ENCODE measurements at regions not wholly inside any gene's neighbourhood (a gene's known extent, or its start where the extent isn't known, plus 50 kb on each side); places are given as distances from the start of the nearest gene placed in this dataset.
"Not testable (repeated sequence)": the region's sequence is repeated elsewhere in the genome, so short reads cannot be mapped to it uniquely, and the experiment has no call there.

DNA sequence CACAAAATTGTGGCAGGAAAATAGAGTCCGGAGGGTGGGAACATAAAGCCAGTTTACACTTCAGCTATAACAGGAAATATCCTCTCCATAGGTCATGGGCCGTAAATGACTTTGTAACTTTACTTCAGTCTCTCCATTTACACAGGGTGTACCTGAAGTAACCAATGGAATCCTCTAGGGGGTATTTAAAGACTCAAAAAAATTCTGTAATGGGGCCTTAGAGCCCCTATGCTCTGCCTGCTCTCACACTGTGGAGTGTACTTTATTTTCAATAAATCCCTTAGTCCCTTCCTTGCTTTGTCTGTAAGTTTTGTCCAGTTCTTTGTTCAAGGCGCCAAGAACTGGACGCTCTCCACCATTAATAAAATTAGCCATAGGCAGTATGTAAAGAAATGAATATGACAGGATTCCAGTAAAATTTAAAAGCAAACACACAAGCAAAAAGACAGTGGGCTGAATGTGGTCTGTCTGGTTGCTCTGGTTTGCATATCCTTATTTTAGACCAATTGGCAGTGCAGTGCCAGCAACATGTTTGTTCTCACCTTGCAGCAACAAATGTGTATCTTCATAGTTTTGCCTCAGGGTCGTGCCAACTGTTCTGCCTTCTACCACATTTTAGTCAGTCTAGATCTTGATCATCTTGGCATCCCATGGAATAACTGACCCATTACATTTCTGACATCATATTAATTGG is 801.5 kb upstream of the SPRY2 start:
- no peak for DNase-seq (ENCODE audit: low spot score)

DNA sequence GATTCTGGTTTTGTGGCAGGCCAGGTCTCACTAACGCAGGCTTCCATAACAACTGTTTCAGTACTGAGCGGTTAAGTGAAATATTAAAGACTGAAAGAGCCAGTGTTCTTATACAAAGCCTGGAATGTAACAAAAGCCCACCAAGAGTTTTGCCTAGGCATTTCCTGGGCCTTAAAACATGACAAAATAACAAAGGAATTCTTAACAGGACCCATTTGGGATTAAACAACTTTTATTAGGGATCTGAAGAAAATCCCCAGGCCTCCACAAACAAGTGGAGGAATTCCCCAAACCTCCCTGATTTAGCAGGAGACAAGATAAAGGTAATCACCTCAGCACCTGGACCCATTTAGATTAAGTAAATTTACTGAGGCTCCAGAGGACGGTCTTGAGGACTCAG is 799.7 kb upstream of the SPRY2 start:
- DNase-seq (ENCODE audit: low spot score), result no peak

DNA sequence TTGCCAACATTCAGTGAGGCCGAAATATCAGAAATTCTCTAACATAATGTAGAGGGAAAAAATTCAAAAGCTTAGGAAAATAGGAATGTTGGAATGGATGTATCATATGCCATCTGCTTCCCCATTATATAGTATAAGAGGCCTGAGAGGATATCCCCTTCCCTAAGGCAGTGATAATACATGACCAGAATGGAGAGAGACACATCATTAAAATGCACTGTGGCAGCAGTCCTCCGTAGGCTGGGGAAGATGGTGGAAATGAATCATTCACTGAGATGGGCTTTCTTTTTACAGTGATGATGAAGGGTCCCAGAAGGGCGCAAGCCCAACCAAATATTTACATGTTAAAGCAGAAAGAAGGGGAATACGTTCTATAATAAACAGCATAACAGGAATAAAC is 799.1 kb upstream of the SPRY2 start:
- no peak for DNase-seq (ENCODE audit: low spot score)

DNA sequence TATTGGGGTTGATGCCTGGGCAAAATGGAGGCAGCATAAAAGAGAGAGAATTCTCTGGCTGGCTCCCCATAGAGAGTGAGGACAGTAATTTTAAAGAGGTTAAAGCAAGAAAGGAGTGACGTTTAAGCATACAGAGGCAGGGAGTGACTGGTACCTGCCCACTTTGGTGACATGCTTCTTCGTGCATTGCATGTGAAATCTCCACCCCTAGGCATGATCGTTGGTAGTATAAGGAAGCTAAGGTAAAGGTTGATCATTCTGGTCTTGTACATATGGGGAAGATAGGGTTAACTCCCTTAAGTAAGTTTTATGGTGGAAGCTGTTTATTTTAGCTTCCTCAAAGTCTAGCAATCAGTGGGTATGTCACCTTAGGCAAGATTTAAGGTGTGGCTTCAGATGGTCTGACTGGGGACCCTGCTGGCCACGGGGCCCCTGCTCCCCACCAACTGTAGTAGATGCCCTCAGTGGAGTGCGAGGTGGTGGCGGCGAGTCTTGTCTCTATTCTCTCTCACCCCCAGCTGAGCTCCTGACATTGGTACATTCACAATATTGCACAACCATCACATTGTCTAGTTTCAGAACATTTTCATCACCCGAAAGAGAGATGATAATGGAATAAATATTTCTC is 797.5 kb upstream of the SPRY2 start:
- no peak for DNase-seq (ENCODE audit: low spot score)

DNA sequence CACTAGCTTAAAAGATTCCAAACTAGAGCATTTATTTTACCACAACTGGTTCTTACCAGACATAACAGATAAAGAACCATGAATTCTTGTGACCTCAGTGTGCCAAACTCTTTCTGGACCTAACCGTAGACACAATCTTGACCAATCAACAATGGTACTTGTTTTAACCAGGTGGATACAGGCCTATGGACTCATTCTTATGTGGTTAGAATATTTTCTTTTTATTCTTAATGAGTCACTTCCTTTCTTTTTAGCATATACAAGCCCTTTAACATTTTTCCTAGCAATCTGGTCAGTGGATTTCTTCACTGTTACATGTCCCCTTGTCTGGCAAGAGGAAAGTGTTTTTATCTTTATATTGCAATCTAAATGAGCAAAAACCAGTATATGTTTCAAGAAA is 792.1 kb upstream of the SPRY2 start:
- no peak for DNase-seq (ENCODE audit: low spot score)

DNA sequence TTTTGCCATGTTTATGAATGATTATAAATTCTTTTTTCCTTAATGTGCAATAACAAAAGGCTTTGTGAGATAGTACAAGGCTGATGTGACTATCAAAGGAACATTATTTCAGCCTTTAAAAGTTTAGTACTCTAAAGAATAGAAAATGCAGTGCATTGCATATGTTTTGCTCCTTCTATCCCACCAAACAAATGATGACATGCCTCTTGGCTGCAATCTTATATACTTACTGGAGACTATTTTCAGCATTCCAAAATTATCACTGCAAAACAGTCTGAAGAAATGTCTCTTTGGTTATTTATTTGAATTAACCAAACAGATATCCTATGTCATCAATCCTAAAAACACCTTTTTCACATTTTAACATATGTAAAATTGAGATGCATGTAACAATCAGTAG is 776.5 kb upstream of the SPRY2 start:
- no peak for DNase-seq (ENCODE audit: low spot score)

DNA sequence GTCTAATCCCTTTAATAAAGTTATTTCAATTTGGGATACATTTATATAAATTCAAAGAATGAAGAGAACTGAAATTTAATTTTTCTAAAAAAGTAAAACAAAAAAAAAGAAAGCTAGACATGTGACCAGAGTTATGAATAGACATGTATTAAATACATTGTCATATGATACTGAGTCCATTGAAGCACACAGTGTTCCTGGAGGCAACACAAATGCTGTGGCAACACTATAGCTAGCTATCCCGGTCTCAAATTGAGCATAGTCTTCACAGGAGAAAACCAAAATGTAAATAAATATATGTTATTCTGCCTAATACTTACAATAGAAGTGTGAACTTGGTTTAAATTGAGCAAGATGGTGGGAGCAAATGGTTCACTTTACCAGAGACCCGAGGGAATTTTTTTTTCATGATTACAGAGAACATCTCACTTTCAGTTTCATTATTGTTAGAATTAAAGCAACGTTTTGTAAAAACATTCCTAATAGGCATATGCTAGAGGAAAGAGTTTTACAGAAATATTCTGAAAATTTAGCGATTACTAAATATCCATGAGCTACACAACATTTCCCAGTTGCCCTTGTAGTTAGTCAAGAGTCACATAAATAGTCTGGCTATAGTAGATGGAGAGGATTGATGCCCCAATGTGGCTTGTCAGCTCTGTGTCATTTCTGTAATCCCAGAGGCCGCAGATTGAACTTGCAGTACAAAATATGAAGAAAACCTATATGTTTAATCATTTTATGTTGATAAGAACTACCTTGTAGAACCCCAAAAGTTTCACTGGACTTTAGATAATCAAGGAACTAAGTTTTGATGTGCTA is 775.7 kb upstream of the SPRY2 start:
- no peak for DNase-seq (ENCODE audit: low spot score)

DNA sequence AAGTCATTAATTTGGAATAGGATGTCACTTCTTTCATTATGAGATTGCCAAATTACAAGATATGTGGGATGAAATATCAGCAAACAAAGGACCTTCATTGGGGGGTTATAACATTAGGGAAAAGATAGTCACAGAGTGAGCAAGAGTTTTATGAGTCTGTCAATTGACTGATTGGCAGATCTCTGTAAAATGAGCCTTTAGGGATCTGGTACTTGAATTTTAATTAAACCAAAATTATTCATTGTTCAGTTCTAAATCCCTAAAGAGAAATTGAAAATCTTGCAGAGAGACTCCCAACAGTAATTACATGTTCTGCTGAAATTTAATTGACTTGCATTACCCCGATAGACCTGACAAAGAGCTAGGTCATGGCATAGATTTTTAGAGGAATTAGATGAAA is 768.1 kb upstream of the SPRY2 start:
- no peak for DNase-seq (ENCODE audit: low spot score)

DNA sequence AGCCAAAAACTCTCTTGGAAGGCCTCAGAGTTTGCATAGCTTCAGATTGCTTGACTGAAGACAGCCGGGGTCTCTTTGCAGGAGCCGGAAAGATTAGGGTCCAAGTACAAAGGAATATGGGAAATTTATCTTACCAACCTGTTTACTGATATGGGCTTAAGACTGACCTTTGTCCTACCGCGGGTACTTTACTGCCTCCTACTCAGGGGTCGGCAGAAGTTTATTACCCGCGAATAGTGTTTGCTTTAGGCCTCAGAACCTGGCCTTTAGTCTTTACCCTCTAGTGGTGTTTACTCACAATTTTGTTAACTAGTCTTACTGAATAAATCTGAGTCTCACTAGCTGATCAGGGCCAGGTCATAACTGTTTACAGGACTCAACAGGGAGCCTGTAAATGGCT is 765.4 kb upstream of the SPRY2 start:
- DNase-seq (ENCODE audit: low spot score), result no peak

DNA sequence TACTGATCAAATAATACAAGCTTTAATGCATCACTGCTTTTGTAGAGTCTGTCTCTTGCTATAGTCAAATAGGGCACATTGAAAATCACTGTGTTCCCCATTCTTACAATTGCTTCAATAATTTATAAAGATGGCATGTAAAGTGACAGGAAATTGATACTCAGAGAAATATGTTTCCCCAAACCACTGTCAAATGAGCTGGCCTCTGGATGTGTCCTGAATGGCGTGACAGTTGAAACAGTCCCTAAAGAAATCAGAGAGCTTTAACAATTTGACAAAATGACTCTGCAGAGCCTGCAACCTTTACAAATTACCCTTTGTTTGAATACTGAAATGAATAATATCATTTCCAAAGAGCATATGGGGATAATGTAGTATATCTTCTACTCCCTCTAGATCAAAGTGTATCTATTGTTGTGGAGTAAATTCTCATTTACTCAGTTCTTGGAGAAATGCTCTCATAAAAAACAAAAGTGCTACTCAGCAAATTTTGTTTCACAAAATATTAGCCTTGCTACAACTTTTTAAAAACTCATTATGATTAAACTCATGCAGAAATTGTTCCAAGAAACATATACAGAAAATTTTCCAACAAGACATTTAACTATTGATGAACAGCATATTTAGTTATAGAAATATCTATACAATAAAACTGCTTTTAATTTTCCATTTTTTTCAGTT is 763.2 kb upstream of the SPRY2 start:
- no peak for DNase-seq (ENCODE audit: low spot score)

DNA sequence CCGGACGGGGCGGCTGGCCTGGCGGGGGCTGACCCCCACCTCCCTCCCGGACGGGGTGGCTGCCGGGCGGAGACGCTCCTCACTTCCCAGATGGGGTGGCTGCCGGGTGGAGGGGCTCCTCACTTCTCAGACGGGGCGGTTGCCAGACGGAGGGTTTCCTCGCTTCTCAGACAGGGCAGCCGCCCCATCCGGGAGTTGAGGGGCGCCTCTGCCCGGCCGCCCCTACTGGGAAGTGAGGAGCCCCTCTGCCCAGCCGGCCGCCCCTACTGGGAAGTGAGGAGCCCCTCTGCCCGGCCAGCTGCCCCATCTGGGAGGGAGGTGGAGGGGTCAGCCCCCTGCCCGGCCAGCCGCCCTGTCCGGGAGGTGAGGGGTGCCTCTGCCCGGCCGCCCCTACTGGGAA is 761.1 kb upstream of the SPRY2 start:
- DNase-seq (ENCODE audit: low spot score), result not testable (repeated sequence)

DNA sequence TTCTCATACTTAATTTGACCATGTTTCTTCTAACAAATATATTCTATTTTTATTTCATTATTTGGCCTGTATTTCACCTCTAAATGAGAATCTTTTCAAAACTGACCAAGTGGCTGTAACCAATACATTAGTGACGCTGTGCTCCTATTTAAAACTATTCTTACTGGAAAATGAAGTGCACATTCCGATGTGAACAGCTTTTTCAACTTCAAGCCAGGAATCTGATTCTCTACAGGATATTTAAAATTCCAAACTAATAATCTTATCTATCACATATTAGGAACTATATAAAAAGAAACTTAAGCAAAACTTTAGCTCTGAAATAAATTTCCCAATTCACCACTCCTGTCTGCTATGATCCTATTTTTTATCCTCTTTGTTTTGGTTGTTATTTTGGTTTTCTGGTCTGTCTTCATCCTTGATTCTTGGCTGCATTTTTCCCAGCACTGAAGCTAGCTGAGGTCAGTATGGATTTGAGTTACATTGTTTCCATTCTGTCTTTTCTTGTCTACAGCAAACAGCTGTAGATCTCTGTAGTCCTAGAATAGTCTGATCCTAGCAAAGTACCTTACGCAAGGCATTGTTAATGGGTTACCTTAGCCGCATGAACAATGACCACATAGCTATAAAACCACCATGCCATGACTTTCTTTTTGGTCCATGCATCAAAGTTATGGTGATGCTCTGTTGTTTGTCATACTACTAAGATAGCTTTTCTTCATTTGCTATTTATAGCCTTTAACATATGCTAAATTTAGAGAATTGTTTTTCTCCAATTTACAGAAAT is 748.6 kb upstream of the SPRY2 start:
- DNase-seq (ENCODE audit: low spot score), result no peak

DNA sequence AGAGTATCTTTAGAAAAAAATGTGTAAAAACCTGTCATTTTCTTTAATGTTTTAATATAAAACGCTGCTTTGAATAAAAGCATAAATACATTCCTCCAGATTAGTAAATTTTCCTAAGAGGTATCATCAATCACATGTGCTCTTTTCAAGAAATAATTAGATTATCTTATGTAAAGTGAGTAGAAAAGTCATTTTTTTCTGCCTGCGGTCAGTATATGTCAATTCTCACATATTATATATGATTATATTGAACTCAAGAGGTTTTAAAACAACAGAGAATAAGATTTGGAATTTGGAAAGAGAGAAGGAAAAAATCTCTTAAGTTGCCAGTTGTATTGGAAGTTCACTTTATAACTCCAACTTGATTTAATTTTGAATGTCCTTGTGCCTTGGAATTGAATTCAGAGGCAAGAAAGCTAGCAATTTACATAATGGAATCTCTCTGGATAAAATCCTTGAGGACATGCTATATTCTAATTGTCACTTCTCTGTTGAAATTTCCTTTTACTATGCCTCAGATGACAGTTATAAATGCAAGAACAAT is 740.1 kb upstream of the SPRY2 start:
- DNase-seq (ENCODE audit: low spot score), result no peak

DNA sequence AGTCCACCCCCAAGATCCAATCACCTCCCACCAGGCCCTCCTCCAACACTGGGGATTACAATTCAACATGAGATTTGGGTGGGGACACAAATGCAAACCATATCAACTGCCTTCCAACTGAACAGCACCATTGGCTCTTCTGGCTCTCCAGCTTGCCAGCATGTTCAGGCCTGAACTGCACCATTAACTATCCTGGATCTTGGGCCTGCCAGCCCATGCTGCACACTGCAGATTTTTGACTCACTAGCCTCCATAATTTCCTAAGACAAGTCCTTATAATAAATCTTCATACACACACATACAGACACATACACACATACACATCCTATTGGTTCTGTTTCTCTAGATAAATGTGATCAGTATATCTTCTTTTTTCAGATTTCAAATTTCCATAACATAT is 737.1 kb upstream of the SPRY2 start:
- no peak for DNase-seq (ENCODE audit: low spot score)

DNA sequence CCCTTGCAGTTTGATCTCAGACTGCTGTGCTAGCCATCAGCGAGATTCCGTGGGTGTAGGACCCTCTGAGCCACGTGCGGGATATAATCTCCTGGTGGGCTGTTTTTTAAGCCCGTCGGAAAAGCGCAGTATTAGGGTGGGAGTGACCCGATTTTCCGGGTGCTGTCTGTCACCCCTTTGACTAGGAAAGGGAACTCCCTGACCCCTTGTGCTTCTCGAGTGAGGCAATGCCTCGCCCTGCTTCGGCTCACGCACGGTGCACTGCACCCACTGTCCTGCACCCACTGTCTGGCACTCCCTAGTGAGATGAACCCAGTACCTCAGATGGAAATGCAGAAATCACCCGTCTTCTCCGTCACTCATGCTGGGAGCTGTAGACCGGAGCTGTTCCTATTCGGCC is 728.9 kb upstream of the SPRY2 start:
- DNase-seq (ENCODE audit: low spot score), result not testable (repeated sequence)

DNA sequence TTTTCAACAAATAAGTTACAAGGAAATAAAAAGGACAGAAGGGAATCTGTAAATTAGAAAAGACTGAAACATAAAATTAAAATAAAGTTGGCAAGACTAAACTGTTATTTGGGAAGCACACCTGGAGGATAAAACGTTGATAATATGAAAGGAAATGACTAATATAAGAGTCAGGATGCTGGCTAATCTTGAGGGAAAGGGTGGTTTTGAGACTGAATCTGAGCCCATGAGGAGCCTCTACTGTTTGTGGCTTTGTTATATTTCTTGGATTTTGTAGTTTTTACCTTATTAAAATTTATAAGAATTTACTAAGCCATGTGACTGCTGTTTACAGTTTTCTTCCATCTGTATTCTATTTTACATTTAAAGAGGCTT is 718.0 kb upstream of the SPRY2 start:
- DNase-seq (ENCODE audit: low spot score), result no peak

DNA sequence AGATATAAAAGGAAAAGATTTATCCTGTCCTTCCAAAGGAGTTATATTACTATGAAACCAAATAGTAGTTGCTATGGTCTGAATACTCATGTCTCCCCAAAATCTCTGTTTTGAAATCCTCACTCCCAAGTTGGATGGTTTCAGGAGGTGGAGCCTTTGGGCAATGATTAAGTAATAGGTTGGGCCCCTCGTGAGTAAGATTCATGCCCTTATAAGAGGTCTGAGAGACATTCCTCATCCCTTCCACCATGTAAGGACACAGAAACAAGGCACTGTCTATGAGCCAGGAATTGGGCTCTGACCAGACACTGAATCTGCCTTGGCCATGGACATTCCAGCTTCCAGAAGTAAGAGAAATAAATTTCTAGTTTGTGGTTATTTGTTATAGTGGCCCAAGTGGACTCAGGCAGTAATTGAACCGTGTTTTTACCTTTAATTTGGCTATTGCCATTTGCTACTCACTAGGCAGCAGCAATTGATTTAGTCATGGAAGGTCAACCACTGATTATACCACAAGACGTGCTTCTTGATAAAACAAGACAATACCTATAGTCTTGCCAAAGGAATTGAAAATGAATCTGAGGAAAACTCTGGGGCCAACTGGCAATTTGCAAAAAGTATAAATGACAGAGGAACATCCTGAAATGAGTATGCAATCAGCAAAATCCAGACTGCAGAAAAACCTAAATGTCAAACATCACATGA is 717.4 kb upstream of the SPRY2 start:
- DNase-seq (ENCODE audit: low spot score), result no peak

DNA sequence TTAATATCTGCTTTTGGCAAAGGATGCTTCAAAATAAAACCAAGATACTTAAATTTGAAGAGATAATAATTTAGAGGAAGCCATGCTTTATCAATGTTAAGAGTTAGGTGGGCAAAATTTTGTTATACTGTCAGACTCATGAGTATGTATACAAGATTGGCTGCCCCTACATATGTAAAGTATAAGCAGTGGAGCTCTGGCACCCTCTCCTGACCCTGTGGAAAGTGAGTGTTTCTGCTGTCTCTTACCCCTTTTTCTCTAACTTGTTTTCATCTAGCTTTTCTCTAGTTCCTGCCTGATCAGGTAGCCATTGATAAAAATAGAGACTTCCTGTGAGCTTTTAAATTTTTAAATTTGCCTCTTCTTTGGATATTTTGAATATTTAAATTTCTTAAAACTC is 710.9 kb upstream of the SPRY2 start:
- DNase-seq (ENCODE audit: low spot score), result no peak

DNA sequence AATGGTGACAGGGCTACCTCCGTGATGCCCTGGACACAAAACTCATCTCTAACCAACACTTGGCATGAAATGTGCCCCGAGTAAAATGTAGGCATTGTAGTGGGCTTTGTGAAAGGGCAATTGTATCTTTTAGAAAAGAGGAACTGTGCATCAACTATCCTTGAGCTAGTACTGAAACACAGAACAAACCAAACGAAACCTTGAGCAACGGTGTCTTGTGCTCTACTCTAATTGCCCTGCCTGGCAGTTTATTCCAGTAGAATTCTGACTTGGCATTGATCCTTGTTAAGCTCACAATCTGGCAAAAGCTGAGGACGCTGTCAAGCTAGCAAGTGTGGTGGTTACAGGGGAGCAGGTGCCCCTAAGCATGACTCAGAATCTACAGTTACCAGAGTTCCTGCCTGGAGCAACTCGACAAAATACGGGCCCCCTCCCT is 707.1 kb upstream of the SPRY2 start:
- DNase-seq (ENCODE audit: low spot score), result no peak

DNA sequence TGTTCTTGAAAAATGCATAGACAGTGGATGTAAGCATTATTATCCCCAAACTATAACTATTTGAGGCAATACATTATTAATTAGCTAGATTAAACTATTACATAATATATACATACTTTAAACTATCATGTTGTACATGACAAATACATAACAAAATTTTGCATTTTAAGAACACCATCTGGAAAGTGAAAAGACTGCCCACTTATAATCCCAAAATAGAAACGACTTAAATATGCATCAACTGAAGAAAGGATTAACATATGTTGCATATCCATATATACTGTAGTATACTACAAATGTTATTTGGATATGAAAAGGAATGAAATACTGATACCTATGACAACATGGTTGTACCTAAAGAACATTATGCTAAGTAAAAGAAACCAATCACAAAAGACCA is 700.8 kb upstream of the SPRY2 start:
- DNase-seq (ENCODE audit: low spot score), result no peak

DNA sequence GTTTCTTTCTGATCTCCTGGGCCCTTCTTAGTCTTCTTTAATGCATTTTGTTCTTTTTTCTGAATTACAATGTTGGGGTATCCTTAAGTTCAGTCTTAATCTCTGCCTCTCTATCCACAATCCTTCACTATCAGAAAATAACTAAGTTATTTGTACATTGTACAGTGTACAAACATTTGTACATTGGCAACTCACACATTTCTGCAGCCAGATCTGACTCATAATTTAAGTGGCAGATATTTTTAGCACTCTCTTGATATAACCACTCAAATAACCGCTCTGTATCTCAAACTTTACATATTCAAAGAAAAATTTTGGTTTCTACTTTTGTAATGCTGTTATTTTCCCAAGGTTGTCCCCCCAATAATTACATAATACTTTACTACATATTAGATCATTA is 691.1 kb upstream of the SPRY2 start:
- DNase-seq (ENCODE audit: low spot score), result no peak
